ENCODE measurements at regions not wholly inside any gene's neighbourhood (a gene's known extent, or its start where the extent isn't known, plus 50 kb on each side); places are given as distances from the start of the nearest gene placed in this dataset.

DNA sequence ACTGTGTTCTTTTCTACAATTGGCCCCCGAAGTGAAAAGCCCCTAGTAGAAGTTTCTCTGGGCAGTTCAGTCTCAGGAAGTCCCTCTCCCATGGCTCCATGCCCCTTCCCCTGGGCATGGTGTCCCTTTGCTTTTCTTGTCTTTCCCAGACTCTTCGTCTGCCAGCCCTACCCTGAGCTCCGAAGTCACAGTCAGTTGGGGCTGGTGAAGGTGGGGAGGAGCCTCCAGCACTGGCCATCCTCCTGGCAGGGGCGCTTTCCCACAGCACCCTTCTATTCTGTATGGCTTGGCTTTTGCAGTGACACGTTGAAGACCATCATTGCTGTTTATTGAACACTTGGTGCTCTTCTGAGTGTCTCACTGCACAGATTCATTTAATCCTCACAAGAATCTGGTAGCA lies 195.1 kb upstream of the CADM1 start:
- DNase-seq: no peak

- DNase-seq: no peak
These were observed 194.0 kb upstream of the CADM1 start for GRCh38 chr11:115698243-115698642.

- DNase-seq: no peak
These were observed 192.3 kb upstream of the CADM1 start for GRCh38 chr11:115696563-115696962.

DNA sequence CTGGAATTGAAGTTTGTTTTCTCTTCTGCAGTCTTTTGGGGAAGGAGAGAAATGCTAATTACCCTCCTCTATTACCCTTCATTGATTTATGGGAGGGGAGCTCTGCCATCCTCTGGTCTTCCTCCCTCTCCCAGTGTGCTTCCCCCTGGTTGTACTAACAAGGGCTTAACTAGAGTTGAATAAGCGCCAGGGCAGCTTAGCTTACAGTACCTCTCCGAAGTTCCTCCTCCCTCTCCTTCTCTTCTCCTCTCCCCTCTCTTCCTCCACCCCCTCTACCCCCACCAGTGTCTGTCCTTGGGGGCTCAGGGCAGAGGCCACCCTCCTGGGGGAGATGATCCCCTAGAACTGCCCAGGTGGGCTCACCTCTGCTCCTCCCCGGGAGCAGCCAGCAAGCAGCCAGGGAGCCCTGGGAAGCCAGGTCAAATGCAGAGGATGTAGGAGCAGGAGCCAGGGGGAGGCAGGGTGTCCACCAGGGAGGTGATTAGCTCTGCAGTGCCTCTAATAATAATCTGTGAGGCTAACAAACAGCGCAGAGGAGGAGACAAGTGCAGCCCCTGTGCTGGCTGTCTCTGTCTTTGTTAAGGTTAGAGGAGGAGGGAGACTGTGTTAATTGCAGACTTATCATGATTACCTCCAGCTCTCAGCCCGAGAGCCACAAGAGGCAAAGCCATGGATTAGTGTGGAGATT lies 191.6 kb upstream of the CADM1 start:
- no peak for DNase-seq

- DNase-seq: no peak
These were observed 188.8 kb upstream of the CADM1 start for GRCh38 chr11:115693002-115693401.

DNA sequence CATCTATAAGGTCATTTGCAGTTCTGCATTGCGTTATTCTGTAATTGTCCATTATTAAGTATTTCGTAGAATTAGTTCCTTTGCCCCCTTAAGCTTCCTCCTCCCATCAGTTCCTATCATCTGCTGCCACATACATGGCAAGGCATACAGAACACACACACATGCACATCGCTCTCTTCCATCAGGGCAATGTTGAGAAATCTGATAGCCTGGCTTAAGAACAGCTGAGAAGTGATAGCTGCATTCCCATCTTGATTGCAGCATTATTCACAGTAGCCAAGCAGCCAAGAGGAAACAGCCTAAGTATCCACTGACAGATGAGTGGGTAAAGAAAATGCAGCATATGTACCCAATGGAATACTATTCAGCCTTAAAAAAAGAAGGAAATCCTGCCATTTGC lies 186.8 kb upstream of the CADM1 start:
- DNase-seq: no peak

DNA sequence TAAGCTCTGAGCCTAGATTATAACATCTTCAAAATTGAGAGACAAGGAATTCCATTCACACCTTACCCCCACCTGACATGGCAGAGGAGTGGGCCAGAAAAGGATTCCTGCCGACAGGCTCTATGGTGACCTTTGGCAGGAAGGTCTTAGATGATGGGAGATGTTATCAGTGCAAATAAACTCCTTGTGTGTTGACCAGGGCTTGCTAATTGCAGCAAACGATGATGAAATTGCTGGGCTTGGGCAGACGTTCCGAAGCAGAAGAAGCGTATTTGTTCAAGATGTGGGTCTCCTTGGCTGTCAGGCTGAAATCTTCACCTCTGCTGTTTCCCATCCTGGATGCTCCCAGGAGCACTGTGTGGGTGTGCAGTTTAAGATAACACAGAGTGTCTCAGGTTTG lies 183.7 kb upstream of the CADM1 start:
- no peak for DNase-seq

GRCh38 chr11:115684699-115685098 lies 180.5 kb upstream of the CADM1 start:
- no peak for DNase-seq

GRCh38 chr11:115684135-115684534 lies 179.9 kb upstream of the CADM1 start:
- DNase-seq: no peak

GRCh38 chr11:115682888-115683287 lies 178.7 kb upstream of the CADM1 start:
- DNase-seq: no peak

DNA sequence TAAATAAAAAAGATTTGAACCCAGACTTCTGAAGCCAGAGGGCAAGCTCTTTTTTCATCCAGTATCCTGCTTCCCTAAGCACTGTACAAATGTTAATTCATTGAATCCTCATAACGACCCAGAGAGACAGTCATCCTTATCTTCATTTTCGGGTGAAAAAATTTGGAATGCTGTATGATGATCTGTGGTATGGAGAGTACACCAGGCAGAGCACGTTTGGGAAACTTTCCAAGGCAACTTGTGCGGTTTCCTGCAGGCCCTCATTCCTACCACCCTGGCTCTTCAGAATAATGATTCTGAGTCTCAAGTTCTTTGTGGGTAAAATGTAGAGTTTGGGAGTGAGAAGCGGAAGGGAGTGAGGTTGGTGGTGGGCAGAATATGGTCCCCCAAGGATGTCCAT lies 177.9 kb upstream of the CADM1 start:
- no peak for DNase-seq

- DNase-seq: no peak
These were observed 175.7 kb upstream of the CADM1 start for GRCh38 chr11:115679945-115680344.

GRCh38 chr11:115678942-115679341 lies 174.7 kb upstream of the CADM1 start:
- no peak for DNase-seq

DNA sequence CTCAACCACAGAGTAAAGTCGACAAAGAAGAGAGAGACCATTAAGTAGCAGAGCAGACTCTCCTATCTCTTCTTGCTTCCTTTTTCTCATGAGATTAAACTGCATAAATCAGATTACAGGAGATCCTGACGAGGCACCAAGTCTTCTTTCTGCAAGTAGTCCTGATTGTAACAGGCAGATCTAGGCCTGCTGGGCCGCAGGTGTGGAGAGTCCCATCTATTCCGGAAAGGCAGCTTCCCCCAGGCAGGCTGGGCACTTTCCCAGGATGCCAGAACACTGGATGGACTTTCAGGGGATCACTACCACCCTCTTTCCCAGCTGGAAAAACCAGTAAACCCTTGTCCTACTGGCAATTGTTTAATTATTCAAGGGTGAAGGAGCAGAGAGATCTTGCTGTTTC lies 173.0 kb upstream of the CADM1 start:
- DNase-seq: no peak

DNA sequence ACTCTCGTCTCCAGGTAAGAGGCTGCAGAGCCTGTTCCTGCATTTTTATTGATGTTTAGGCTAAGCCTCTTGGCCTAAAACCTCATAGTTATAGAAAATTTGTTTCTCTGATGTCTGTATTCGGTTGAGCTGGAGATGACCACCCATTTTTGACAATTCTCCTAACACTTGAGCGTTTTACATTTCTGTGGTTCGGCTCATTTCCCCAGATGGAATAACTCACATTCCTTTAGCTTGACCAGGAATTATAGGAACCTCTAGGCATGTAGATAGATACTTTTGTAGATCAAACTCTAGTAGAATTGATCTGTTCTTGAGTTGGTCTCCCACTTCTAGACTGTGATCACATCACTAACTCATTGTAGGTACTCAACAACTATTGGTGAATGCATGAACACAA lies 172.6 kb upstream of the CADM1 start:
- DNase-seq: no peak

- DNase-seq: no peak
These were observed 172.0 kb upstream of the CADM1 start for GRCh38 chr11:115676206-115676605.

GRCh38 chr11:115674937-115675544 lies 170.8 kb upstream of the CADM1 start:
- DNase-seq: no peak

DNA sequence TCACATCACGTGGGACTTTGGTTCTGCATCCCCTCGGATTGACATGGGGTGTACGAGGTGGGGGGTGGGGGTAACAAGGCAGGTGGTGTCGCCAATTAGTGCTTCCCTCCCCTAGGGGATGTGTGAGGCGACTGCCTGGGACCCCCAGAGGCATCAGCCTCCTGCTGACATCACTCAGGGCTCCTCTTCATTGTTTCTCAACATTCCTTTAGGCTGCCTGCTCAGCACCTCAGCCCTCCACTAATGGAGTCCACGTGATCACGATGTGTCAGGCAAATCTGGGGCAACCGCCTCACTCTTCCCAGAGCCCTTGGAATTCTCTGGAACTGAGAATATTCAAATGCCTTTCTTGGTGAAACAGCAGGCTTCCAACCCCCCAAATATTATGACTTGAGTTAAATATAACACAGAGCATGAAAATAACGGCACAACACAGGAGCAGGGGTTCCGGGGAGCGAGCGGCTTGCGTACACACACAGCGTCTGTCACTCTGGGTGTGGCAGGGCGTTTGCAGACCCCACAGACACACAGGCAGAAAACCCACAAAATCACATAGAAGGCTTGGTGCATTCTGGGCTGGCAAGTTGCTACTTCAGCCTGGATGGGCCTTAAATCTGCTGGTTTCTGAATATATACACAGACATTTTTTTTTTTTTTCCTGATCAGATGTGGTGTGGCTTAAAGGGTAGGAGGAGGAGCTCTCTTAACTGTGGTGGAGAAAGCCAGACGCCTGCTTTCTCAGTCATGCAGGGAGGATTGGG lies 170.1 kb upstream of the CADM1 start:
- DNase-seq: no peak

GRCh38 chr11:115673720-115674119 lies 169.5 kb upstream of the CADM1 start:
- no peak for DNase-seq

DNA sequence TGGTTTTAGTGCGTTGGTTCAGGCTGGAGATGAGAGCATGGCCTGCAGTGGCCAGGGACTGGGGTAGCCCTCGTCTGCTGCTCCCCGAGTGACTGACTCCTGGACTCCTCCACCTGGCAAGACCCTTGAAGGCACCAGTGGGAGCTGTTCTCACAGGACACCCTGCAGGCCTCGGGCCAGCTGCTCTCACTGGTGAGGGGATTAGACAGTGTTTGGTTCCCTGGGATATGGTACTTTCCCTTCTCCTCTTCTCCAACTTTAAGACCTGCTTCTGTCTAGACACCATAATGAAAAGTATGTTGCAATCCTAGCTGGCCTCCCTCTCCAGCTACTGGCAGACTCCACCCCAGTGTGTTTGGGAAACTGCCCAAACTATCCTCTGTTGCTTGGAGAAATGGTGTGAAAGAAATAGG lies 168.8 kb upstream of the CADM1 start:
- no peak for DNase-seq

DNA sequence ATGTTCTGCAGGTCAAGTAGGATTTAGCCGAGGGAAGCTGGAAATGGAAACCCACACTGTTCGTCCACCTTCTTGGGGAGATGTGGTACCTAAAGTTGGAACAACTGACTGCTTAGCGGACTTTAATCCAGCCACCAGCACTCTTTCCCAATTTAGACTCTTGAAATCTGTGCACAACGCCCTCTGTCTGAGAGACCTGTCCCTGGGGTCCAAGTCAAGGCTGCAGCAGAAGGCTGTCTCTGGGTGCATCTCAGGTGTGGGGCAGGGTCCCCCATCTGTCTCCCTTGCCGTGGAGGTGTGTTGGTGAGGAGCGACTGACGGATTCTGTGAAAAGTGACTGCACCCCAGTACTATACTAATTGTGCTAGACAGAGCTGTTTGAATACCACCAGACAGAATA lies 168.2 kb upstream of the CADM1 start:
- DNase-seq: no peak

DNA sequence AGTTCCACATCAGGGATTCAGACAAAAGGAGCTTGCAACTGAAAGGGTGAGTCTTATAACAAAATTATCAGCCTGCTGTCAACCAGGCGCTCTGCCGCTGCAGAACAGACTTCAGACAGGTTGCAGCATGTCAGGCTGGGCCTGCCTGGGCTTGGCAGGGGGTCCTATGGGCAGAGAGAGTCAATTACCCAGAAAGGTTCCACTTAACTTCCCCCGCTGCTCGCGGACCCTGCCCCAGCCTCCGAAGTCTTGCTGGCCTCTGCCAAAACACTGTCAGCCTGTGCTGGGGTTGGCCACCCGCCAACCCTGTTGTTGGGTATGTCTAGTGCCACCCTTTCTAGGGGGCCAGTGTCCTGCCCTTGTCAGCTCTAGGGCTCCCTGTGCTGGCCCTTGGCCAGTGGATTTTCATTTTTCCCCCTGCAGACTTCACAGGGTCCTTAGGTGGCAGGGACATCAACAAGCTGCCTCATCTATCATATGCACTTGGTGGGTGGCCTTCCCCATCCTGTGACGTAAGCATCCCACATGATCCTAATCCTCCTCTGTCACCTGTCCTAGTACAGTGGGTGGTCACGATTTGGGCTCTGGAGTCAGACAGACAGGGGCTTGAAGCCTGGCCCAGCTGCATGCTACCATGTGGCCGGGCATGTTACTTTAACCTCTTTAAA lies 166.5 kb upstream of the CADM1 start:
- DNase-seq: no peak

GRCh38 chr11:115665958-115666357 lies 161.7 kb upstream of the CADM1 start:
- no peak for DNase-seq

Data from activated T-cell treated with anti-CD3 and anti-CD28 coated beads for 4 hours (primary cell).